GM21360 (cell line): ENCODE measurements at regions not wholly inside any gene's neighbourhood (a gene's known extent, or its start where the extent isn't known, plus 50 kb on each side); places are given as distances from the start of the nearest gene placed in this dataset.

Experiments used
- ATAC-seq: cut with Tn5 transposase; IDR thresholded peaks from one replicate; pipeline ENCODE4 v1.9.1; 2021; ENCODE audit warnings: mild to moderate bottlenecking, moderate library complexity; ENCODE audit not compliant: unreplicated experiment

DNA sequence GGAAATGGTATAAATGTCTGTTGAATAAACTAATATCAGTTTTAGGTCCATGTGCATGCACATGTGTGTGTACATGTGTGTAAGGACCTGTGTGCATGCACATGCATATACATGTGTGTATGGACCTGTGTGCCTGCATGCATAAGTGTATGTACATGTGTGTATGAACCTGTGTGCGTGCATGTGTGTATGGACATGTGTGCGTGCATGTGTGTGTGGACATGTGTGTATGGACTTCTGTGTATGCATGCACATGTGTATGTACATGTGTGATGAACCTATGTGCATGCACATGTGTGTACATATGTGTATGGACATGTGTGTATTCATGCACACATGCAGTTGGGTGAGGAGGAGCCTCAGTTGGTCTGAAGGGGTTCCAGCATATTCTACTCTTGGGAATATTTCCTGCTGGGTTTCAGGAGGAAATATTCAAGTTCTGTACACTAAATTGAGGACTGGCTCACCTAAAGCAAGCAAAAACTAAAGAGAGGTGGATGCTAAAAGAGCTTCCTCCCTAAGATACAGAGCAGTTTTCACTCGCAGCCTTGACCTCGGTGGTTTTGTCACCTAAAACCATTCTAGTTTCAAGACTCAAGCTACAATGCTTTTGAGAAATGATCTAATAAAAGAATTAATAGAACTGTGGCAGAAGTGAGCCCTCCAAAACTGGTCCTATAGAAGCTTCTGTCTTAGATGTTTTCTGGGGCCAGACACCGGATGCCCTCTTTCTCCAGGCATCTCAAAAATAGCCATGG, 742.8 kb downstream of the MAFB start:
- ATAC-seq, result no peak

DNA sequence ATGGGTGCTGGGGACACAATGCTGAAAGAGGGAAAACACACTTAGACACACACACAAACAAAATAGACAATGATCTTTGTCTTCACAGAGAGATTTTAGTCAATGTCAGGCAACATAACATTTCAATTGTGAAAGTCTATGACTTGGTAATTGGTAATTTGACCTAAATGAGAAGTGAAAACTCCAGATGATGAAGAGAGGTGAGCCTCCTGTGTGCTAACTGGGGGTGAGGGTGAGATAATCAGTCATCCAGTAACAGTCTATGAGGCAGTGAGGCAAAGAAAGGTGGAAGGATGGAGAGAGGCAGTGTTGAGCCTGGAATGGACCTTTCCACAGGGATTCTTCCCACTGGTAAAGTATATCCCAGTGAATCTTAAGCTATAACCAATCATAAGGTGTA, 744.2 kb downstream of the MAFB start:
- ATAC-seq, result no peak

GRCh38 chr20:39943336-39943735, 745.7 kb downstream of the MAFB start:
- no peak for ATAC-seq

DNA sequence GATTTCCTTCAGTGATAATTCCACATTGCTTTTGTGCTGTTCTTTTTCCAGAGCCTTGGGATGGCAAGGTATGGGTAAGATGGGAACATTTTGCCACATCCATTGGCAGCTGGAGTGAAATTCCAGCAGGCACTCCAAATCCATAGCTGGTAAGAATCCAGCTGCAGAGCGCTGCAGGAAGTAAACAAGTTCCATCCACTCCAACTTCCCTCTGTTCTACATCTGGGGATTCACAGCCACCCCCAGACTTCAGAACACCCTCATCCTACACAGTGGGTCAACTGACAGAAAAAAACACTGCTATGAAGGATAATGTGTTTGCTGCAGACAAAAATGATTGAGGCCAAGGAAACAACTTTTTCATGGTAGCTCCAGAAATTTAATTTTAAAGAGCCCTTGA, 747.8 kb downstream of the MAFB start:
- no peak for ATAC-seq

GRCh38 chr20:39939241-39939865, 749.7 kb downstream of the MAFB start:
- no peak for ATAC-seq

- no peak for ATAC-seq
Observed at GRCh38 chr20:39936401-39936800, 752.6 kb downstream of the MAFB start.

DNA sequence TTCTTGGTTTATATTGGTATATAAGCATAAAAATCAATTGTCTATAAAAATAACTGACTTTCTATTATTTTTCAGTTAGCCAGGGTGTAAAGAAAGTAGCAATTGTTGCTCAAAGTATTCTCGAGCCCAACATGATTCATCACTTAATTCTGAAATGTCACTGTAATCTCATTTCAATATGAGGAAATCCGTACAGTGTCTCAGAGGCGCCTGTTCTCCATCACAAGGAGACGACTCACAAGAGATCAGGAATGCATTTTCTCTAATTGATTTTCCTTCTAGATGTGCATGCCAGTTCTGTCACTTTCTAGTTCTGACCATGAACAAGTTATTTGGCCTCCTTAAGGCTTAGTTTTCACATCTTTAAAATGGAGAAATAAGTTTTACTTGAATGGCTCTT, 753.1 kb downstream of the MAFB start:
- ATAC-seq, result no peak

DNA sequence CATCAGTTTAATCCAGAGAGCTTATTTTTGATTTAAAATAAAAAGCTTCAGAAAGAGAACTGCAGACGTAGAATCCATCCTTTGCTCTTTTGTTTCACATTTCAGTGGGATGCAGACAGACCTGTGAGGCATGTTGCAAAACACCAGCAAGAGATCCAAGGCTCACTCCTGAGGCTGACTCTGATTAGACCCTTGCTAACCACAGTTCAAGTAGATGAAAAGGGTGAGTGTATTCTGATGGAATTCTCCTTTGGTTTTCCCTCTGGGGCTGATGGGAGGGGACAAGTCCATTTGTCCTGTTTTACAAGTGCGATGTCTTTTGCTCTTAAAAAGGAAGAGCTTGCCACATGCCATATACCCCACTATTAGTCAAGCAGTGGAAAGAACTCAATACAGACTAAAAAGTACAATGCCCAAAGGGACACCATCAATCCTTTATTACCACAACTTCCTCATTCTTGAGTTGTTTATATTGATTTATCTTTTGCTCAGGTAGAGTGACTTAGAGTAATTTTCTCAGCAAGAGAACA, 772.7 kb downstream of the MAFB start:
- ATAC-seq, result no peak

GRCh38 chr20:39913274-39913673, 775.8 kb downstream of the MAFB start:
- no peak for ATAC-seq

DNA sequence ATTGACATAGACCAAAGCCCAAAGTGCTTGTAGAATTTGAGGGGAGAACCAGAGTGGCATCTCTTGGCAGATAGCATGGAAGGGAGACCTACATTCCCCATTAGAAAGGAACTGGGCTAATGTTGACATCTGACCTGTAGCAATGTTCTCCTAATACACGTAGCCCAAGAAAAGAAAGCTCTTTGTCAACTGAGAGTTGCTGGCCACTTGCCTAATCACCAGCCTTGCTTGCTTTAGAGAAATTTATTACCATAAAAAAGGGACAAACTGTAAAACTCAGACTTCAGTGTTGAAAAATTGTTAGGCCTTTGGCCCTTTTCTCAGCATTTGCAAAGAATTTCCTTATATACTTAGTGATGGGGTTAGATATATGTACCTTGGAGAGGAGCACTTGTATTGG, 777.5 kb downstream of the MAFB start:
- no peak for ATAC-seq

DNA sequence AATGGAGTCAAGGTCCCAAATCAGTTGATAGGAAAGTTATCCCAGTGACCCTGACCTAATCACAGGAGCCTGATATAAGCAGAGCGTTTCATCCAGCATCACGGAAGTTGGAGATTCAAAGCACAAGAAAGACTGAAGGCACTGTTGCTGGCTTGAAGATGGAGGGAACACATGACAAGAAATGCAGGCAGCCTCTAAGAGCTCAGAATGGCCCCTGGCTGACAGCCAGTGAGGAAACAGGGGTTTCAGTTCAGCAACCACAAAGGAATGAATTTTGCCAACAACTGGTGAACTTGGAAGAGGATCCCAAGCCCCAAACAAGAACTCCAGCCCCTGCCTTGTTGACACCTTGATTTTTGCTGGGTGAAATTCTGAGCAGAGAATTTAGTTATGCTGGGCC, 778.5 kb downstream of the MAFB start:
- ATAC-seq, result no peak

GRCh38 chr20:39909447-39909846, 779.6 kb downstream of the MAFB start:
- ATAC-seq, result no peak

- no peak for ATAC-seq
Observed at GRCh38 chr20:39904476-39905112, 784.4 kb downstream of the MAFB start.

DNA sequence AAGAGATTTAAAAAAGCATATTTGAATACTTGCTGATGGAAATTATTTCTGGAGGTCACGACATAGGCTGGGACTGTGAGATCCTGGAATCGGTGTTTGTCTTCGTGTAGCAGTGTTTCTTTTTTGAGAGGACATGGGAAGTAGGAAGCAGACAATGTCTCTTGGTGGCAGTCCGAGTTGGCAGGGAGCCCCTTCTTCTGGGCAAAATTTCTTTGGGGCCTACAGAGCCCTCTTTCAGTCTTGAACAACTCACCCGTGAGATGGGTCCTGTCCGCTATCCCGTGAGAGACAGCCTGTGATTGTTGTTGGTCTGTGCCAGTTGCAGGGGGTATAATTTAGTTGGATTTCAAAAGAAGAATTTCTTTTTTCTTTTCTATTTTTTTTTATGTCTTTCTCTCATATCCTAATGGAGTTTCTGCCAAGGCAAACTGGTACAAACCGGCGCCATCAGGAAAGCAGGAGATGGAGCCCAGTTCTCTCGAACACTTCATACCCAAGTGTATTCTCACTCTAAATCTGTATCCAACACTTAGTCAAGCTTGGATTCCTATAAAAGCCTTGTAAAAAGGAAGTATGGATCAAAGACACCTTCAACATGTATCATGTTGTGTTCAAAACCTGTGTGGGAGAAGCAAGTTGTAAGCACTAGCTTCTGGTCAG, 785.1 kb downstream of the MAFB start:
- ATAC-seq, result no peak

- no peak for ATAC-seq
Observed at GRCh38 chr20:39899881-39900280, 789.2 kb downstream of the MAFB start.

DNA sequence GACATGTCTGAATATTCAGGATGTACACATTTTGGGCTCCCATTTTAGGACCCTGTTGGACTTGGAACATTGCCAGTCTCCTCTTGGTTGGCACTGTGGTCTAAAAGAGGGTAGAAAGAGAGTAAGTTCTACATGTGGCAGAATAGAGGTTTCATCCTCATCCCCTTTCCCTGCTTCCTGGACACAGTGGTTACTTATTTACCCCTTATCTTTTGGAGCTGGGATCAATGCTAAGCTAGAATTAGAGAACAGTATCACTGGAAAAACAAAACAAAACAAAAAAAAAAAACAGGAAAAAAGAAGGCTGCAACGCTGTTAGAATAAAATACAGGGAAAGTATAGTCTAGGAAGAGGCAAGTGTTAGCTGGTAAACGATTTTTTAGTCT, 790.6 kb downstream of the MAFB start:
- ATAC-seq, result no peak

DNA sequence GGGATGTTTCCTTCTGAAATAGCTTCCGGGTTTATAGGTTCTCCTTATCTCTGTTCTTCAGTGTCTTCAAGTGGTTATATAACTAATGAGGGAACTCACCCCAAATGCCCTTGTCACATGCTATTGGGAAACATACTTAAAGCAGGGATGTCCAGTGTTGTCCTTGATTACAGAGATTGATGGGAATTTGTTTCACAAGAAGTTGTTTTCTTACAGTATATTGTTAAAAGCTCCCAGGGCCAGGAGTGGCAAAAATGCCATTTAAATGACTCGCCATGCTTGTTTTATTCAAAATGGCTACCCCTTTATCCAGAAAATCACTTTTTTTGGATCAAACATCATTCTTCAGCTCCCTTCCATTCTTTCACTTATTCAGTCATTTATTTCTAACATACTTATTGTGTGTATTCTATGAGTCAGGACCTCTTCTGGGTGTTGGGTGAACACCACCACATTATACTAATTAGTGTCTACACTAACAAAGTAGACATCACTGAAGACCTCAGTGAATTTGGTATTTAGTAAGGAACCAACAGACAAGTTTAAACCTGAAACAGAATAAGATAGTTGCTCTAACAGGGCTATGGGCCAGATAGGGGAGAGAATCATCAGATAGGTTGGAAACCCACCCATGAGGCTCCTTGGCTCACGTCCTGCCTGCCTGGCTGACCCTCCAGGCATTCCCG, 791.1 kb downstream of the MAFB start:
- no peak for ATAC-seq

DNA sequence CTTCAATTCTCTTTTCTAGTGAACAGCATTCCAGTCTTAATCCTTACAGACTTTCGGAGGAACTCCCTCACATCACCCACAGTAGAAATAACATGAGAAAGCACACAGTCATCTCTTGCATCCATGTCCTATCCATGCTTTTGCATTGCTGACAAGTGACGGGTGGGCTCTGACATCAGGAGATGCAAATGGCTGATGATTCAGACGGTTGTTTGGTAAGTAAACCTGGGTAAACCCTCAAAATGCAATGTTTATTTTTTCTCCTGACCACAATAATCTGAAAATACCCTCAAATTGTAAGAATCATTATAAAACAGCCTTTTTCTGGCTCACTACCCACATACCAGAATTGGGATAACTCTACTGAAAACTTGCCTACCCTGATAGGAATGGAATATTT, 792.0 kb downstream of the MAFB start:
- no peak for ATAC-seq

- no peak for ATAC-seq
Observed at GRCh38 chr20:39894067-39894466, 795.0 kb downstream of the MAFB start.

DNA sequence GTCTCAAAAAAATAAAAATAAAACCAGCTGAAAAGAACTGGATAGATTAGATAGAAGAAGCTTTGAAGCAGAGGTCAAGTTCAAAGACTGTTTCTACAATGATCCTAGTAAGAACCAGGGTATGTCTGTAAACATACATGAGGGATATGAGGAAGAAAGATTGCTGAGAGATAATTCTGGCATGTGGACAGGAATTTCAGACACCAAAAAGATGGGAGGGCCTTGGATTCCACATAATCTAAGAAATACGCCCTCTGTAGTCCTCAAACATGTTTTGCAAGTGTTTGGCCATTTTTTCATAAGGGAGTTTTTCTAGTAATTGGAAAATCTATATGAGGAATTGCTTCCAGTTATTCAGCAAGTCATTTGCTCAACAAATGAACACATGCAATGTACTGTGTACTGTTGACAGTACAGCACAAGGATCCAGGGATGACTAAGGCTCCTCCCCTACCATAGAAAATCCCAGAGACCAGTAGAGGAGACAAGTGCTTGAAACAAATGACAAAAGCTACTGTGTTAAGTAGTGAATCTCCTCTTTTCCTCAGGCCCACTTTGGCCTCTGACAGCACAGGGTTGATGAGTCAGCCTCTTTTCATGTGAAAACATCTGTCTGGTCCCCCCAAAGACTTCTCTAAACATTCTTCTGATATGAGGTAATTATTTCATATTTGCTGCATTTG, 795.9 kb downstream of the MAFB start:
- no peak for ATAC-seq
